GM18873 (cell line): ENCODE measurements at regions not wholly inside any gene's neighbourhood (a gene's known extent, or its start where the extent isn't known, plus 50 kb on each side); places are given as distances from the start of the nearest gene placed in this dataset.
"Not testable (repeated sequence)": the region's sequence is repeated elsewhere in the genome, so short reads cannot be mapped to it uniquely, and the experiment has no call there.

Experiments
- ATAC-seq: cut with Tn5 transposase; IDR thresholded peaks from one replicate; pipeline ENCODE4 v1.9.1; 2021; ENCODE audit warnings: mild to moderate bottlenecking, moderate library complexity, moderate number of reproducible peaks; ENCODE audit not compliant: unreplicated experiment, low FRiP score

- ATAC-seq, result no peak
Measured at GRCh38 chr17:20890338-20890737, 152.5 kb downstream of the USP22 start.

- not testable (repeated sequence) for ATAC-seq
Measured at GRCh38 chr17:20895426-20895825, 147.4 kb downstream of the USP22 start.

GRCh38 chr17:20896153-20896649 is 146.6 kb downstream of the USP22 start:
- no peak for ATAC-seq

- not testable (repeated sequence) for ATAC-seq
Measured at GRCh38 chr17:20898726-20899125, 144.1 kb downstream of the USP22 start.

GRCh38 chr17:20902496-20902895 is 140.3 kb downstream of the USP22 start:
- not testable (repeated sequence) for ATAC-seq

GRCh38 chr17:20903549-20903948 is 139.3 kb downstream of the USP22 start:
- not testable (repeated sequence) for ATAC-seq

GRCh38 chr17:20908313-20909267 is 134.2 kb downstream of the USP22 start:
- ATAC-seq, result peak; percentile 63

GRCh38 chr17:20914658-20915057 is 128.2 kb downstream of the USP22 start:
- ATAC-seq, result no peak

- no peak for ATAC-seq
Measured at GRCh38 chr17:20916383-20916782, 126.4 kb downstream of the USP22 start.

- not testable (repeated sequence) for ATAC-seq
Measured at GRCh38 chr17:20917610-20918306, 125.1 kb downstream of the USP22 start.

- ATAC-seq, result no peak
Measured at GRCh38 chr17:20920095-20920814, 122.6 kb downstream of the USP22 start.

GRCh38 chr17:20920815-20921199 is 122.0 kb downstream of the USP22 start:
- no peak for ATAC-seq

GRCh38 chr17:20922128-20922670 is 120.6 kb downstream of the USP22 start:
- ATAC-seq, result no peak

GRCh38 chr17:20924306-20924705 is 118.5 kb downstream of the USP22 start:
- no peak for ATAC-seq

- no peak for ATAC-seq
Measured at GRCh38 chr17:20925091-20925490, 117.7 kb downstream of the USP22 start.

- no peak for ATAC-seq
Measured at GRCh38 chr17:20925954-20926353, 116.9 kb downstream of the USP22 start.

GRCh38 chr17:20926532-20926931 is 116.3 kb downstream of the USP22 start:
- ATAC-seq, result no peak

GRCh38 chr17:20927308-20927977 is 115.4 kb downstream of the USP22 start:
- no peak for ATAC-seq

GRCh38 chr17:20929334-20929733 is 113.5 kb downstream of the USP22 start:
- ATAC-seq, result no peak
